CD4-positive, alpha-beta memory T cell (primary cell): ENCODE measurements at regions not wholly inside any gene's neighbourhood (a gene's known extent, or its start where the extent isn't known, plus 50 kb on each side); places are given as distances from the start of the nearest gene placed in this dataset.

Experiments
- CTCF ChIA-PET: fragments of 350-600 bp; sonication (Branson Sonifier 250); formaldehyde crosslinking; loops from one replicate; lab custom pipeline; 2021; ENCODE audit warnings: inconsistent platforms; ENCODE audit not compliant: partially characterized antibody; lab: Charles Lee
- POLR2A ChIA-PET: fragments of 350-600 bp; sonication (Branson Sonifier 250); formaldehyde crosslinking; loops from one replicate; lab custom pipeline; 2021; ENCODE audit not compliant: partially characterized antibody; lab: Charles Lee
- DNase-seq, 5 donors: peaks; one replicate each; pipeline versions ENCODE4 v3.0.0 to v3.0.0-alpha.2; 2020 to 2022; ENCODE audit warnings: mixed read lengths in 1 of 5
- H3K27ac ChIP-seq: one replicate; pipeline ENCODE4 v1.7.0; 2013; ENCODE audit warnings: low read depth, low read length
- H3K27me3 ChIP-seq: 2 replicates; pipeline ENCODE4 v1.7.0; 2013; ENCODE audit warnings: mild to moderate bottlenecking, low read length, moderate library complexity; ENCODE audit not compliant: insufficient read depth
- H3K36me3 ChIP-seq: 2 replicates; pipeline ENCODE4 v1.7.0; 2013; ENCODE audit warnings: mild to moderate bottlenecking, low read length, moderate library complexity; ENCODE audit not compliant: insufficient read depth
- H3K4me1 ChIP-seq: 2 replicates; pipeline ENCODE4 v1.7.0; 2013; ENCODE audit warnings: mild to moderate bottlenecking, low read length, moderate library complexity; ENCODE audit not compliant: insufficient read depth
- H3K4me3 ChIP-seq, 2 donors: one replicate each; pipeline ENCODE4 v1.7.0; 2013; ENCODE audit warnings: low read length in 2 of 2, mild to moderate bottlenecking in 1 of 2
- H3K9me3 ChIP-seq, 2 donors: one replicate each; pipeline ENCODE4 v1.7.0; 2013; ENCODE audit warnings: low read length in 2 of 2, control low read depth in 1 of 2; ENCODE audit not compliant: control insufficient read depth in 1 of 2
- H3K27ac Mint-ChIP-seq, 7 donors: one replicate each; pipeline ENCODE4 v1.8.0; 2020 to 2021; ENCODE audit warnings: mixed read lengths in 7 of 7, mild to moderate bottlenecking in 6 of 7, inconsistent platforms in 3 of 7, moderate library complexity in 3 of 7
- H3K27me3 Mint-ChIP-seq, 2 donors: one replicate each; pipeline ENCODE4 v1.8.0; 2020 to 2021; ENCODE audit warnings: mixed read lengths in 2 of 2
- H3K36me3 Mint-ChIP-seq, 2 donors: one replicate each; pipeline ENCODE4 v1.8.0; 2020 to 2021; ENCODE audit warnings: mixed read lengths in 2 of 2, inconsistent platforms in 1 of 2, mild to moderate bottlenecking in 1 of 2
- H3K4me1 Mint-ChIP-seq, 4 donors: one replicate each; pipeline ENCODE4 v1.8.0; 2020 to 2021; ENCODE audit warnings: mixed read lengths in 4 of 4, mild to moderate bottlenecking in 1 of 4
- H3K4me3 Mint-ChIP-seq, 8 donors: one replicate each; pipeline ENCODE4 v1.8.0; 2020 to 2021; ENCODE audit warnings: mixed read lengths in 8 of 8, mild to moderate bottlenecking in 7 of 8, moderate library complexity in 6 of 8, inconsistent platforms in 3 of 8
- H3K9me3 Mint-ChIP-seq, 8 donors: one replicate each; pipeline ENCODE4 v1.8.0; 2020 to 2021; ENCODE audit warnings: mixed read lengths in 8 of 8, mild to moderate bottlenecking in 5 of 8, inconsistent platforms in 3 of 8, moderate library complexity in 1 of 8
- intact Hi-C: fragments of 100-400 bp; cut with micrococcal nuclease; formaldehyde crosslinking; loops from one replicate; pipeline ENCODE4 v1.15.1; 2023

- H3K27ac ChIP-seq, result no peak overlapping the region
- no peak overlapping the region for H3K4me3 ChIP-seq
- H3K27me3 Mint-ChIP-seq, result no peaks in the 10 kb centered on the region
- H3K9me3 Mint-ChIP-seq, result peaks cover 0 to 18% (median 6%) of the 10 kb centered on the region in 8 donors
- H3K4me1 ChIP-seq, result no peaks in the 10 kb centered on the region
- H3K36me3 Mint-ChIP-seq, result no peaks in the 10 kb centered on the region
- no peaks in the 10 kb centered on the region for H3K4me1 Mint-ChIP-seq
- intact Hi-C loops, result no loop called here
- peak overlapping the region in 1 of 7 donors; percentile 3 for H3K27ac Mint-ChIP-seq
- H3K4me3 Mint-ChIP-seq, result no peak overlapping the region
- no peak for DNase-seq
- no peaks in the 10 kb centered on the region for H3K27me3 ChIP-seq
- ChIA-PET POLR2A (no interaction called here), CTCF (no interaction called here)
- H3K36me3 ChIP-seq, result no peaks in the 10 kb centered on the region
- H3K9me3 ChIP-seq, result no peaks in the 10 kb centered on the region
Observed at GRCh38 chr3:96169111-96169766, 645.2 kb upstream of the EPHA6 start.

GRCh38 chr3:96172917-96173316, 641.5 kb upstream of the EPHA6 start:
- Mint-ChIP-seq H3K27ac (no peak overlapping the region), H3K27me3 (no peaks in the 10 kb centered on the region), H3K4me1 (no peaks in the 10 kb centered on the region), H3K4me3 (no peak overlapping the region), H3K9me3 (peaks cover 0 to 23% (median 10%) of the 10 kb centered on the region in 8 donors), H3K36me3 (no peaks in the 10 kb centered on the region)
- ChIA-PET POLR2A (no interaction called here), CTCF (no interaction called here)
- no peak overlapping the region for H3K4me3 ChIP-seq
- H3K27ac ChIP-seq, result no peak overlapping the region
- H3K4me1 ChIP-seq, result no peaks in the 10 kb centered on the region
- no peaks in the 10 kb centered on the region for H3K27me3 ChIP-seq
- H3K36me3 ChIP-seq, result no peaks in the 10 kb centered on the region
- no peaks in the 10 kb centered on the region for H3K9me3 ChIP-seq
- intact Hi-C loops, result no loop called here
- DNase-seq, result no peak

- Histone ChIP-seq H3K9me3 (no peaks in the 10 kb centered on the region), H3K27me3 (no peaks in the 10 kb centered on the region), H3K36me3 (no peaks in the 10 kb centered on the region), H3K4me1 (no peaks in the 10 kb centered on the region), H3K4me3 (no peak overlapping the region), H3K27ac (no peak overlapping the region)
- H3K27ac Mint-ChIP-seq, result no peak overlapping the region
- no peaks in the 10 kb centered on the region for H3K4me1 Mint-ChIP-seq
- intact Hi-C loops, result no loop called here
- POLR2A ChIA-PET, result no interaction called here
- no peak for DNase-seq
- H3K27me3 Mint-ChIP-seq, result no peaks in the 10 kb centered on the region
- H3K9me3 Mint-ChIP-seq, result peaks cover 0 to 18% (median 6%) of the 10 kb centered on the region in 8 donors
- no peak overlapping the region for H3K4me3 Mint-ChIP-seq
- CTCF ChIA-PET, result no interaction called here
- no peaks in the 10 kb centered on the region for H3K36me3 Mint-ChIP-seq
Observed at GRCh38 chr3:96175500-96175899, 638.9 kb upstream of the EPHA6 start.

GRCh38 chr3:96182756-96183155, 631.6 kb upstream of the EPHA6 start:
- no peak for DNase-seq
- Mint-ChIP-seq H3K27ac (no peak overlapping the region), H3K9me3 (peaks cover 0 to 5% (median 2%) of the 10 kb centered on the region in 8 donors), H3K4me1 (no peaks in the 10 kb centered on the region), H3K36me3 (no peaks in the 10 kb centered on the region), H3K27me3 (no peaks in the 10 kb centered on the region), H3K4me3 (no peak overlapping the region)
- intact Hi-C loops, result no loop called here
- POLR2A ChIA-PET, result no interaction called here
- no peak overlapping the region for H3K27ac ChIP-seq
- no peaks in the 10 kb centered on the region for H3K9me3 ChIP-seq
- no peaks in the 10 kb centered on the region for H3K27me3 ChIP-seq
- H3K4me3 ChIP-seq, result no peak overlapping the region
- no peaks in the 10 kb centered on the region for H3K4me1 ChIP-seq
- CTCF ChIA-PET, result no interaction called here
- H3K36me3 ChIP-seq, result no peaks in the 10 kb centered on the region

GRCh38 chr3:96183871-96184270, 630.5 kb upstream of the EPHA6 start:
- no peak overlapping the region for H3K4me3 ChIP-seq
- H3K4me1 ChIP-seq, result no peaks in the 10 kb centered on the region
- ChIA-PET POLR2A (no interaction called here), CTCF (no interaction called here)
- peaks cover 0 to 5% (median 2%) of the 10 kb centered on the region in 8 donors for H3K9me3 Mint-ChIP-seq
- H3K36me3 ChIP-seq, result no peaks in the 10 kb centered on the region
- H3K4me3 Mint-ChIP-seq, result no peak overlapping the region
- no peaks in the 10 kb centered on the region for H3K27me3 ChIP-seq
- H3K27me3 Mint-ChIP-seq, result no peaks in the 10 kb centered on the region
- no peak overlapping the region for H3K27ac ChIP-seq
- no peaks in the 10 kb centered on the region for H3K9me3 ChIP-seq
- H3K4me1 Mint-ChIP-seq, result no peaks in the 10 kb centered on the region
- no peaks in the 10 kb centered on the region for H3K36me3 Mint-ChIP-seq
- H3K27ac Mint-ChIP-seq, result no peak overlapping the region
- intact Hi-C loops, result no loop called here
- DNase-seq, result no peak

GRCh38 chr3:96190024-96190616, 624.3 kb upstream of the EPHA6 start:
- Histone ChIP-seq H3K27ac (no peak overlapping the region), H3K9me3 (no peaks in the 10 kb centered on the region), H3K27me3 (no peaks in the 10 kb centered on the region), H3K4me1 (no peaks in the 10 kb centered on the region), H3K4me3 (no peak overlapping the region), H3K36me3 (no peaks in the 10 kb centered on the region)
- Mint-ChIP-seq H3K27ac (no peak overlapping the region), H3K4me3 (no peak overlapping the region), H3K9me3 (peaks cover 0 to 6% (median 3%) of the 10 kb centered on the region in 8 donors), H3K36me3 (no peaks in the 10 kb centered on the region), H3K4me1 (no peaks in the 10 kb centered on the region), H3K27me3 (no peaks in the 10 kb centered on the region)
- DNase-seq, result no peak
- intact Hi-C loops, result no loop called here
- ChIA-PET CTCF (no interaction called here), POLR2A (no interaction called here)

- no peaks in the 10 kb centered on the region for H3K27me3 Mint-ChIP-seq
- DNase-seq, result no peak
- H3K9me3 Mint-ChIP-seq, result peaks cover 0 to 7% (median 2%) of the 10 kb centered on the region in 8 donors
- Histone ChIP-seq H3K4me1 (no peaks in the 10 kb centered on the region), H3K36me3 (no peaks in the 10 kb centered on the region), H3K4me3 (no peak overlapping the region), H3K27ac (no peak overlapping the region), H3K27me3 (no peaks in the 10 kb centered on the region), H3K9me3 (no peaks in the 10 kb centered on the region)
- intact Hi-C loops, result no loop called here
- ChIA-PET POLR2A (no interaction called here), CTCF (no interaction called here)
- H3K36me3 Mint-ChIP-seq, result no peaks in the 10 kb centered on the region
- H3K27ac Mint-ChIP-seq, result no peak overlapping the region
- no peak overlapping the region for H3K4me3 Mint-ChIP-seq
- H3K4me1 Mint-ChIP-seq, result no peaks in the 10 kb centered on the region
Observed at GRCh38 chr3:96192966-96193550, 621.3 kb upstream of the EPHA6 start.
